ENCODE measurements at regions not wholly inside any gene's neighbourhood (a gene's known extent, or its start where the extent isn't known, plus 50 kb on each side); places are given as distances from the start of the nearest gene placed in this dataset.

GRCh38 chr9:25282946-25283345 lies 395.3 kb downstream of the TUSC1 start:
- no peak overlapping the region for H3K4me3 ChIP-seq (ENCODE audit: low read length)
- no peaks in the 10 kb centered on the region for H3K9me3 ChIP-seq (ENCODE audit: control insufficient read depth, low read depth, low read length)
- no peaks in the 10 kb centered on the region for H3K27me3 ChIP-seq (ENCODE audit: control insufficient read depth, insufficient read depth, low read length)
- no peaks in the 10 kb centered on the region for H3K36me3 ChIP-seq (ENCODE audit: control insufficient read depth, low read depth, low read length)
- no peak overlapping the region for H3K27ac ChIP-seq (ENCODE audit: low read length)
- H3K9ac ChIP-seq (ENCODE audit: low read length) = no peak overlapping the region
- H3K4me1 ChIP-seq (ENCODE audit: control insufficient read depth, low read depth, low read length) = no peaks in the 10 kb centered on the region

DNA sequence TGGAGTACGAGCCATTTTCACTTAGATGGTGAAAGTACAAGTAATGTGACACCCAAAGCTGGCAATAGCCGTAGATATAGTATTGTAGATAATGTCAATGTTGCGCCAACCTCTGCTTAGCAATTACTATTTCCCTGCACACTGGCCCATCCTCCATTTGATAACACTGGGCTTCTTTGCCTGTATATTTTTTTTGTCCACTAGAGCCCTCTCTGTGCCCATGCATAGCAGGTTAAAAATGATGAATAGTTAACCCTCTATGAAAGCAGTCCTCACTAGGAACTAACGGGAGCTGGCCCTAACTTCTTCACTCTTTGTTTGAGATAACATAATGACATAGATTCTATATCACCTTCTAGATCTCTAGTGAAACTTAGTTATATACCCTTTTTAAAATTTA lies 416.8 kb downstream of the TUSC1 start:
- no peaks in the 10 kb centered on the region for H3K4me1 ChIP-seq (ENCODE audit: control insufficient read depth, low read depth, low read length)
- H3K36me3 ChIP-seq (ENCODE audit: control insufficient read depth, low read depth, low read length) = no peaks in the 10 kb centered on the region
- no peak overlapping the region for H3K9ac ChIP-seq (ENCODE audit: low read length)
- H3K27me3 ChIP-seq (ENCODE audit: control insufficient read depth, insufficient read depth, low read length) = no peaks in the 10 kb centered on the region
- H3K9me3 ChIP-seq (ENCODE audit: control insufficient read depth, low read depth, low read length) = no peaks in the 10 kb centered on the region
- no peak overlapping the region for H3K4me3 ChIP-seq (ENCODE audit: low read length)
- H3K27ac ChIP-seq (ENCODE audit: low read length) = no peak overlapping the region

GRCh38 chr9:25260046-25260445 lies 418.2 kb downstream of the TUSC1 start:
- no peaks in the 10 kb centered on the region for H3K9me3 ChIP-seq (ENCODE audit: control insufficient read depth, low read depth, low read length)
- no peak overlapping the region for H3K27ac ChIP-seq (ENCODE audit: low read length)
- no peak overlapping the region for H3K9ac ChIP-seq (ENCODE audit: low read length)
- no peaks in the 10 kb centered on the region for H3K4me1 ChIP-seq (ENCODE audit: control insufficient read depth, low read depth, low read length)
- H3K27me3 ChIP-seq (ENCODE audit: control insufficient read depth, insufficient read depth, low read length) = no peaks in the 10 kb centered on the region
- H3K4me3 ChIP-seq (ENCODE audit: low read length) = no peak overlapping the region
- no peaks in the 10 kb centered on the region for H3K36me3 ChIP-seq (ENCODE audit: control insufficient read depth, low read depth, low read length)

- H3K4me3 ChIP-seq (ENCODE audit: low read length) = no peak overlapping the region
- no peaks in the 10 kb centered on the region for H3K36me3 ChIP-seq (ENCODE audit: control insufficient read depth, low read depth, low read length)
- H3K27ac ChIP-seq (ENCODE audit: low read length) = no peak overlapping the region
- no peaks in the 10 kb centered on the region for H3K27me3 ChIP-seq (ENCODE audit: control insufficient read depth, insufficient read depth, low read length)
- H3K4me1 ChIP-seq (ENCODE audit: control insufficient read depth, low read depth, low read length) = no peaks in the 10 kb centered on the region
- H3K9me3 ChIP-seq (ENCODE audit: control insufficient read depth, low read depth, low read length) = no peaks in the 10 kb centered on the region
- H3K9ac ChIP-seq (ENCODE audit: low read length) = no peak overlapping the region
Measured at GRCh38 chr9:25255216-25255615, 423.0 kb downstream of the TUSC1 start.

- H3K4me1 ChIP-seq (ENCODE audit: control insufficient read depth, low read depth, low read length) = no peaks in the 10 kb centered on the region
- H3K27me3 ChIP-seq (ENCODE audit: control insufficient read depth, insufficient read depth, low read length) = no peaks in the 10 kb centered on the region
- peaks cover 4% of the 10 kb centered on the region for H3K9me3 ChIP-seq (ENCODE audit: control insufficient read depth, low read depth, low read length)
- H3K9ac ChIP-seq (ENCODE audit: low read length) = no peak overlapping the region
- no peak overlapping the region for H3K4me3 ChIP-seq (ENCODE audit: low read length)
- no peak overlapping the region for H3K27ac ChIP-seq (ENCODE audit: low read length)
- no peaks in the 10 kb centered on the region for H3K36me3 ChIP-seq (ENCODE audit: control insufficient read depth, low read depth, low read length)
Measured at GRCh38 chr9:25254051-25254450, 424.2 kb downstream of the TUSC1 start.

DNA sequence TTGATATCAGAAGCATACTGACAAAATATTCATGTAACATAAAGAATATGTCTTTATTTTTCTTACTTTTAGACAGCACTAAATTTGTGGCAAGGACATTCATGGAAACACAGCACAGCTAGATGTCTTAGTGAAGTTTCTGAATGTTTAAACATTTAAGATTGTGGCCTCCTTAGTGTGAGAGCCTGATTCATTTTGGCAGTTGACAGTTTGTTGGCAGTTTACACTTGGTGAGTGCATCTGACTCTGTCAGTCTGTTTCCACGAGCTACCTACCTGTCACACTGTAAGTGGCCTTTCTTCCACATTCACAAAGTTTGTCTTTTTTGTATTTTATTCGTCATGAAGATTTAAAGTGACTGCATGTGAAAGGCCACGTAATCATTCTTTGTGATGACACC lies 436.8 kb downstream of the TUSC1 start:
- Histone ChIP-seq H3K36me3 (ENCODE audit: control insufficient read depth, low read depth, low read length) (no peaks in the 10 kb centered on the region), H3K9ac (ENCODE audit: low read length) (no peak overlapping the region), H3K9me3 (ENCODE audit: control insufficient read depth, low read depth, low read length) (no peaks in the 10 kb centered on the region), H3K27me3 (ENCODE audit: control insufficient read depth, insufficient read depth, low read length) (no peaks in the 10 kb centered on the region), H3K27ac (ENCODE audit: low read length) (no peak overlapping the region), H3K4me3 (ENCODE audit: low read length) (no peak overlapping the region), H3K4me1 (ENCODE audit: control insufficient read depth, low read depth, low read length) (no peaks in the 10 kb centered on the region)

GRCh38 chr9:25226901-25227686 lies 451.1 kb downstream of the TUSC1 start:
- Histone ChIP-seq H3K27me3 (ENCODE audit: control insufficient read depth, insufficient read depth, low read length) (no peaks in the 10 kb centered on the region), H3K9ac (ENCODE audit: low read length) (no peak overlapping the region), H3K36me3 (ENCODE audit: control insufficient read depth, low read depth, low read length) (no peaks in the 10 kb centered on the region), H3K27ac (ENCODE audit: low read length) (no peak overlapping the region), H3K9me3 (ENCODE audit: control insufficient read depth, low read depth, low read length) (peaks cover 4% of the 10 kb centered on the region), H3K4me3 (ENCODE audit: low read length) (no peak overlapping the region), H3K4me1 (ENCODE audit: control insufficient read depth, low read depth, low read length) (no peaks in the 10 kb centered on the region)

DNA sequence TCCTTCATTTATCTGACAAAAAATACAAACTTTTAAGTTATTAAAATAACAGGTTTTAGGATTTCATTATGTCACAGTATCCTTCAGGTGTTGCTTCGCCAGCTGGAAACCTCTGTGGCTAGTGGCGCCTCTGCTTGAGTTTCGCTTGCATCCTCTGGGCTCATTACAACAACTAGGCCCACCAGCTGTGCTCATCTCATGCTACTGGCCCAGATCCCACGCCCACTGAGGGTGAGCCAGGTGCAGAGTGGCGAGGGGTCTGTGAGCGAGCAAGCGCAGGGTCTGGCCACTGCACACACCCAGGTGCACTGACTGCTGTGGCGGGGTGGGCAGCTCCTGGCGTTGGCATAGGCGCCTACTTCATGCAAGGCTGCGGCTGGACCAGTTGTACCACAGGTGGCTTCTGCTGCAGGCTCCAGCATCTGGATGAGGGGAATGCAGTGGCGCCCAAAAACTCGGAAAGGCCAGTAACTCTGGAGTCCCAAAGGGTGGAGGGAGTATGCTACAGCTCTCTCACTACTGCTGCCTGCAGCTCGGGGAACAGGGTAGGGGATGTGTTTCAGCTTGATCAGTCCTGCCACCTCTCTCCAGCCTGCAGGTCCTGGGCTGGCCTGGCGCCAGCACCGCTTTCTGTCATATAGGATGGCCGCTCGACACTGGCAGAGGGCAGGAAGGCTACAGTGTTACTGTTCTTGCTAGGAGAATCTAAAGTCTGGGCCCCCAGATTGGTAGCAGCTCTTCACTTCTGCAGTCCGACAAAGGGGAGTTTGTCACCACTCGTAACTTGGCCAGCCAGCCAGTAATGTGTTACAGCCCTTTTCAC lies 452.1 kb downstream of the TUSC1 start:
- H3K9ac ChIP-seq (ENCODE audit: low read length) = no peak overlapping the region
- H3K36me3 ChIP-seq (ENCODE audit: control insufficient read depth, low read depth, low read length) = no peaks in the 10 kb centered on the region
- H3K4me1 ChIP-seq (ENCODE audit: control insufficient read depth, low read depth, low read length) = no peaks in the 10 kb centered on the region
- no peak overlapping the region for H3K4me3 ChIP-seq (ENCODE audit: low read length)
- no peak overlapping the region for H3K27ac ChIP-seq (ENCODE audit: low read length)
- no peaks in the 10 kb centered on the region for H3K27me3 ChIP-seq (ENCODE audit: control insufficient read depth, insufficient read depth, low read length)
- peaks cover 4% of the 10 kb centered on the region for H3K9me3 ChIP-seq (ENCODE audit: control insufficient read depth, low read depth, low read length)

GRCh38 chr9:25224996-25225395 lies 453.2 kb downstream of the TUSC1 start:
- H3K9ac ChIP-seq (ENCODE audit: low read length) = no peak overlapping the region
- no peak overlapping the region for H3K27ac ChIP-seq (ENCODE audit: low read length)
- H3K4me3 ChIP-seq (ENCODE audit: low read length) = no peak overlapping the region
- no peaks in the 10 kb centered on the region for H3K36me3 ChIP-seq (ENCODE audit: control insufficient read depth, low read depth, low read length)
- no peaks in the 10 kb centered on the region for H3K4me1 ChIP-seq (ENCODE audit: control insufficient read depth, low read depth, low read length)
- H3K27me3 ChIP-seq (ENCODE audit: control insufficient read depth, insufficient read depth, low read length) = no peaks in the 10 kb centered on the region
- peaks cover 4% of the 10 kb centered on the region for H3K9me3 ChIP-seq (ENCODE audit: control insufficient read depth, low read depth, low read length)

DNA sequence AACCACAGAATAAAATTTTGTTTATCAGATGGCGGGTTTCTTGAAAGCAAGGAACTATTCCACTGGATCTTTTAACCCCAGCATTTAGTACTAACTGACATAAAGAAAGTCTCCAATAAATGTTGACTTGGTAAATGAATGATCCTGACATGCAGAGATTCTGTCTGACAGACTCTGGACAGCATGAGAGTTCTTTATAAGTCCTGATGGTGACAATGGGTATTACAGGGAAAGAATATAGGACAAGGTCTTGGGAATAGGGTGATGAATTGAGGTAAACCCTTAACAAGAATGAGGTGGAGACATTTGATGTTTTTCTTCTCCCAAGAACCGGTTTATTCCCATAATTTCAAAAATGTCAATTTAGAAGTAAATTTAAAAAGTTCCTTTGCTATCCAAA lies 453.9 kb downstream of the TUSC1 start:
- Histone ChIP-seq H3K9me3 (ENCODE audit: control insufficient read depth, low read depth, low read length) (peaks cover 4% of the 10 kb centered on the region), H3K9ac (ENCODE audit: low read length) (no peak overlapping the region), H3K36me3 (ENCODE audit: control insufficient read depth, low read depth, low read length) (no peaks in the 10 kb centered on the region), H3K4me3 (ENCODE audit: low read length) (no peak overlapping the region), H3K27me3 (ENCODE audit: control insufficient read depth, insufficient read depth, low read length) (no peaks in the 10 kb centered on the region), H3K27ac (ENCODE audit: low read length) (no peak overlapping the region), H3K4me1 (ENCODE audit: control insufficient read depth, low read depth, low read length) (no peaks in the 10 kb centered on the region)

DNA sequence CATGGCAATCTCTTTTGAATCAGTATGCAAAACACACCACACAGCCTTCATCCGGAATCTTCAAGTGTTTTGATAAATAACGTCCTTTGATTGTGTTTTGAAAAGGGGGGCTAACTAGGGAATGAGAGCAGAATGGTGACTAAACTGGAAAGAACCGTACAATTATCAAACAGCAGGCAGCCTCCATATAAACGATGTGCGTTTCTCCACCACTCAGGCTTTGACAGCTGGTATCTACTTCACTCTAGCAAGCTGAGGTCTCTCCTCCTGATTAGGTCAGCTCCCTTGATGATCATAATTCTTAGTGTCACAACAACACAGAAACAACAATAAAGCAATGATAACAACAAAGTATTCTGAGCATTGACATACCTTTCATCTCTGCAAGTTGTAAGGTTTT lies 465.9 kb downstream of the TUSC1 start:
- H3K27me3 ChIP-seq (ENCODE audit: control insufficient read depth, insufficient read depth, low read length) = no peaks in the 10 kb centered on the region
- H3K4me1 ChIP-seq (ENCODE audit: control insufficient read depth, low read depth, low read length) = no peaks in the 10 kb centered on the region
- no peak overlapping the region for H3K27ac ChIP-seq (ENCODE audit: low read length)
- no peak overlapping the region for H3K4me3 ChIP-seq (ENCODE audit: low read length)
- no peaks in the 10 kb centered on the region for H3K36me3 ChIP-seq (ENCODE audit: control insufficient read depth, low read depth, low read length)
- no peaks in the 10 kb centered on the region for H3K9me3 ChIP-seq (ENCODE audit: control insufficient read depth, low read depth, low read length)
- H3K9ac ChIP-seq (ENCODE audit: low read length) = no peak overlapping the region

All from iPS-18a (cell line).